ENCODE measurements at regions not wholly inside any gene's neighbourhood (a gene's known extent, or its start where the extent isn't known, plus 50 kb on each side); places are given as distances from the start of the nearest gene placed in this dataset.

DNA sequence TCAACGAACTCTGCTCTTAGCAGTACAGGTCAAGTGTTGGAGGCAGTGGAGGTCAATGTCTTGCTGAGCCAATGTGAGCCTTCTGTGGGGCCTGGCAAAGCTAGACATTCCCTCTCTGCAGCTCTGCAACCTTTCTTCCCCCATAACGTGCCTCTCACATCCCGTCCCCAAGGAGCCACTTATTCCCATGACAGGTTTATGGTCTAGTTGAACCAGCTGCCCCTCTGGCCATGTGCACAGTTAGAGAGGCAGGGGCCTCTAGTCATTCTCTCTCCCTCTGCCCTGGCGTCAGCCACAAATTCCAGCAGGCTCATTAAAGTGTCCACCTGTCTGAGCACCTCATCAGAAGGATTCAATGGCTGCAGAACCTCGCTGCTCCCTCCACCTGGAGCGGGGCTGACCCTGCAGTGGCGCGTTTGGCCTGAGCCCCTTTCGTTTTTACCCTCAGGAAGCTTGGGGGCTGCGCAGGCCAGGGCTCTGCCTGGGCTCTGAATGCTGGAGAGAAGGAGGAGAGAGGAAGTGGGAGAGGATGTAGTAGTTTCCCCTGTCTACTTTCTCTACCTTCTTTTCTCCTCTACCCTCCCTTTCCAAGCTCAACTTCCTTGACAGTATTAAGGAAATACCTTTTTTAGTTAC, 302.1 kb upstream of the B3GAT1 start:
- TF ChIP-seq NFRKB (IDR thresholded peaks at IDR 0.05) (no peak), ZNF703 (CRISPR knock-in tag; IDR thresholded peaks at IDR 0.05; ENCODE audit: borderline replicate concordance) (no peak), SIX4 (CRISPR knock-in tag; IDR thresholded peaks at IDR 0.05) (no peak)
